IMR-90 (cell line): ENCODE measurements at regions not wholly inside any gene's neighbourhood (a gene's known extent, or its start where the extent isn't known, plus 50 kb on each side); places are given as distances from the start of the nearest gene placed in this dataset.

Experiments used
- BHLHE40 ChIP-seq: fragments of 150-350 bp; IDR thresholded peaks from 2 replicates; pipeline ENCODE4 v1.6.1; 2016; ENCODE audit warnings: mild to moderate bottlenecking, low read depth, low read length
- CTCF ChIP-seq: conservative IDR thresholded peaks from 2 replicates; pipeline ENCODE4 v1.5.1; 2012; ENCODE audit warnings: mild to moderate bottlenecking, low read depth, low read length, improper control_type of control experiment
- POLR2A ChIP-seq: IDR thresholded peaks from 2 replicates; pipeline ENCODE4 v1.6.1; 2012; ENCODE audit warnings: mild to moderate bottlenecking, low read depth, low read length
- USF2 ChIP-seq: fragments of 150-350 bp; IDR thresholded peaks from 2 replicates; pipeline ENCODE4 v1.6.1; 2017; ENCODE audit warnings: mild to moderate bottlenecking, antibody characterized with exemption, low read length, low read depth

- TF ChIP-seq CTCF (no peak), POLR2A (no peak), USF2 (no peak), BHLHE40 (no peak)
Observed at GRCh38 chr5:8321272-8321671, 452.3 kb downstream of the MTRR start.
